OCI-LY1 (cell line): ENCODE measurements at regions not wholly inside any gene's neighbourhood (a gene's known extent, or its start where the extent isn't known, plus 50 kb on each side); places are given as distances from the start of the nearest gene placed in this dataset.

Source experiments
- EZH2 ChIP-seq: fragments of 200-600 bp; sonication (generic), shearing (Covaris generic); IDR thresholded peaks from 2 replicates; pipeline ENCODE4 v1.8.0; 2017; ENCODE audit warnings: borderline replicate concordance, mixed run types, mild to moderate bottlenecking, antibody characterized with exemption, low read length, moderate library complexity, mixed read lengths
- TF ChIP-seq, protein P1 (sequence below): fragments of 200-600 bp; sonication (generic), shearing (Covaris generic); IDR thresholded peaks from 2 replicates; pipeline ENCODE4 v1.5.1; 2017; ENCODE audit warnings: mild to moderate bottlenecking, antibody characterized with exemption, low read length, moderate library complexity, mixed read lengths

DNA sequence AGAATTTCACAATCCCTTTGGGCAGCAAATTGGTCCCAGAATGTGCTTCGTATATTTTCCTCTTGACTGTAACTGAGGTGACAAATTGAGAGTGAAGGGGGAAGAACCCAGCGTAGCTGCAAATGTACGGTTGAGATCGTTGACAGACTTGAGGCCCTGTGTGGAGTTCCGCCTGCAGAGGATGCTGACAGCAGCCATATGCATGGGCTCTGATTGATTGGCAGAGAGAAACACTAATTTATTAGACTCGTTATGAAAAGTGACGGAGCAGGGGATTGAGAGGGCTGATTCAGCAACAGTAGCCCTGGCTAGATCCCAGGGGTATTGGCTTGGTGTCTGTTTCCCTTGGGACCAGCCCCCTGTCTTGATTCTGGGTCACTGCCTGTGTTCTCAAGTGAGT is 930.1 kb upstream of the EEF2KMT start:
- TF ChIP-seq, protein P1, sequence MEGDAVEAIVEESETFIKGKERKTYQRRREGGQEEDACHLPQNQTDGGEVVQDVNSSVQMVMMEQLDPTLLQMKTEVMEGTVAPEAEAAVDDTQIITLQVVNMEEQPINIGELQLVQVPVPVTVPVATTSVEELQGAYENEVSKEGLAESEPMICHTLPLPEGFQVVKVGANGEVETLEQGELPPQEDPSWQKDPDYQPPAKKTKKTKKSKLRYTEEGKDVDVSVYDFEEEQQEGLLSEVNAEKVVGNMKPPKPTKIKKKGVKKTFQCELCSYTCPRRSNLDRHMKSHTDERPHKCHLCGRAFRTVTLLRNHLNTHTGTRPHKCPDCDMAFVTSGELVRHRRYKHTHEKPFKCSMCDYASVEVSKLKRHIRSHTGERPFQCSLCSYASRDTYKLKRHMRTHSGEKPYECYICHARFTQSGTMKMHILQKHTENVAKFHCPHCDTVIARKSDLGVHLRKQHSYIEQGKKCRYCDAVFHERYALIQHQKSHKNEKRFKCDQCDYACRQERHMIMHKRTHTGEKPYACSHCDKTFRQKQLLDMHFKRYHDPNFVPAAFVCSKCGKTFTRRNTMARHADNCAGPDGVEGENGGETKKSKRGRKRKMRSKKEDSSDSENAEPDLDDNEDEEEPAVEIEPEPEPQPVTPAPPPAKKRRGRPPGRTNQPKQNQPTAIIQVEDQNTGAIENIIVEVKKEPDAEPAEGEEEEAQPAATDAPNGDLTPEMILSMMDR, result no peak
- no peak for TF ChIP-seq EZH2
